Nephron progenitor cell (in vitro differentiated cells): ENCODE measurements at regions not wholly inside any gene's neighbourhood (a gene's known extent, or its start where the extent isn't known, plus 50 kb on each side); places are given as distances from the start of the nearest gene placed in this dataset.

ENCODE experiments used
- DNase-seq: peaks from one replicate; pipeline ENCODE4 v3.0.0; 2021
- H3K27ac Mint-ChIP-seq: 2 replicates; pipeline ENCODE4 v1.8.0; 2021; ENCODE audit warnings: mild to moderate bottlenecking, moderate library complexity, mixed read lengths
- H3K27me3 Mint-ChIP-seq: 2 replicates; pipeline ENCODE4 v1.8.0; 2021; ENCODE audit warnings: mild to moderate bottlenecking, low read depth, mixed read lengths; ENCODE audit not compliant: poor library complexity
- H3K36me3 Mint-ChIP-seq: 2 replicates; pipeline ENCODE4 v1.8.0; 2021; ENCODE audit warnings: low read depth, mixed read lengths
- H3K4me1 Mint-ChIP-seq: 2 replicates; pipeline ENCODE4 v1.8.0; 2021; ENCODE audit warnings: mixed read lengths
- H3K4me3 Mint-ChIP-seq: 2 replicates; pipeline ENCODE4 v1.8.0; 2021; ENCODE audit warnings: mild to moderate bottlenecking, moderate library complexity, mixed read lengths
- H3K9me3 Mint-ChIP-seq: 2 replicates; pipeline ENCODE4 v1.8.0; 2021; ENCODE audit warnings: mild to moderate bottlenecking, moderate library complexity, mixed read lengths
- CTCF ChIP-seq: fragments of 200-600 bp; sonication (generic); IDR thresholded peaks from 2 replicates; pipeline ENCODE4 v1.5.0; 2021; ENCODE audit warnings: antibody characterized with exemption

GRCh38 chr12:28054583-28054982 lies 82.0 kb upstream of the PTHLH start:
- Mint-ChIP-seq H3K36me3 (no peaks in the 10 kb centered on the region), H3K27ac (no peak overlapping the region), H3K9me3 (no peaks in the 10 kb centered on the region), H3K27me3 (peaks cover 1% of the 10 kb centered on the region), H3K4me3 (no peak overlapping the region), H3K4me1 (peaks cover 11% of the 10 kb centered on the region)
- TF ChIP-seq CTCF, result no peak
- DNase-seq, result no peak

- H3K4me3 Mint-ChIP-seq, result no peak overlapping the region
- no peaks in the 10 kb centered on the region for H3K9me3 Mint-ChIP-seq
- no peak for DNase-seq
- no peaks in the 10 kb centered on the region for H3K36me3 Mint-ChIP-seq
- no peaks in the 10 kb centered on the region for H3K27me3 Mint-ChIP-seq
- no peak overlapping the region for H3K27ac Mint-ChIP-seq
- no peak for TF ChIP-seq CTCF
- no peaks in the 10 kb centered on the region for H3K4me1 Mint-ChIP-seq
Measured at GRCh38 chr12:28057856-28058615, 85.5 kb upstream of the PTHLH start.

GRCh38 chr12:28059220-28059619 lies 86.7 kb upstream of the PTHLH start:
- Mint-ChIP-seq H3K9me3 (no peaks in the 10 kb centered on the region), H3K36me3 (no peaks in the 10 kb centered on the region), H3K27me3 (no peaks in the 10 kb centered on the region), H3K4me3 (no peak overlapping the region), H3K4me1 (no peaks in the 10 kb centered on the region), H3K27ac (no peak overlapping the region)
- no peak for TF ChIP-seq CTCF
- no peak for DNase-seq

GRCh38 chr12:28059668-28060067 lies 87.1 kb upstream of the PTHLH start:
- Mint-ChIP-seq H3K4me1 (no peaks in the 10 kb centered on the region), H3K27me3 (no peaks in the 10 kb centered on the region), H3K27ac (no peak overlapping the region), H3K4me3 (no peak overlapping the region), H3K9me3 (no peaks in the 10 kb centered on the region), H3K36me3 (no peaks in the 10 kb centered on the region)
- TF ChIP-seq CTCF, result no peak
- DNase-seq, result no peak

- Mint-ChIP-seq H3K36me3 (no peaks in the 10 kb centered on the region), H3K9me3 (no peaks in the 10 kb centered on the region), H3K27me3 (no peaks in the 10 kb centered on the region), H3K27ac (no peak overlapping the region), H3K4me3 (no peak overlapping the region), H3K4me1 (no peaks in the 10 kb centered on the region)
- no peak for DNase-seq
- no peak for TF ChIP-seq CTCF
Measured at GRCh38 chr12:28060871-28061270, 88.3 kb upstream of the PTHLH start.

GRCh38 chr12:28063355-28063880 lies 90.9 kb upstream of the PTHLH start:
- no peaks in the 10 kb centered on the region for H3K27me3 Mint-ChIP-seq
- no peak for DNase-seq
- H3K4me1 Mint-ChIP-seq, result peaks cover 10% of the 10 kb centered on the region

More at GRCh38 chr12:28063355-28063880, 90.9 kb upstream of the PTHLH start:
- Mint-ChIP-seq H3K36me3 (no peaks in the 10 kb centered on the region), H3K27ac (no peak overlapping the region), H3K4me3 (no peak overlapping the region), H3K9me3 (no peaks in the 10 kb centered on the region)
- no peak for TF ChIP-seq CTCF
